ENCODE measurements at regions not wholly inside any gene's neighbourhood (a gene's known extent, or its start where the extent isn't known, plus 50 kb on each side); places are given as distances from the start of the nearest gene placed in this dataset.

GRCh38 chr7:41501006-41501405 lies 201.9 kb downstream of the INHBA start:
- no peak overlapping the region for H2AK5ac ChIP-seq (ENCODE audit: low read depth, low read length)
- H3K27me3 ChIP-seq (replicated peaks in 1 of 4; ENCODE audit: control insufficient read depth in 3 of 4, extremely low read depth in 1 of 4, insufficient read depth in 3 of 4, low read length in 3 of 4), result no peaks in the 10 kb centered on the region
- CTCF ChIA-PET (ENCODE audit: partially characterized antibody), result no interaction called here
- no peaks in the 10 kb centered on the region for H3K79me1 ChIP-seq (ENCODE audit: low read depth, low read length)
- H3K4me1 ChIP-seq (replicated peaks in 1 of 4; ENCODE audit: control insufficient read depth in 3 of 4, insufficient read depth in 4 of 4, low read length in 3 of 4), result no peaks in the 10 kb centered on the region; a peak in 1 of 7 replicates
- no peak overlapping the region for H2AFZ ChIP-seq (ENCODE audit: low read length)
- no peaks in the 10 kb centered on the region for H3K23me2 ChIP-seq (ENCODE audit: low read depth, low read length)
- H4K8ac ChIP-seq (ENCODE audit: extremely low read depth, insufficient read depth, low read length), result no peak overlapping the region
- no peaks in the 10 kb centered on the region for H3K9me3 ChIP-seq (ENCODE audit: insufficient read depth in 2 of 2, low read depth in 1 of 2, low read length in 1 of 2)
- no peak overlapping the region for H2BK120ac ChIP-seq (replicated peaks; ENCODE audit: low read depth, low read length)
- no peaks in the 10 kb centered on the region for H3K79me2 ChIP-seq (ENCODE audit: control insufficient read depth in 1 of 2, insufficient read depth in 2 of 2, low read length in 2 of 2)
- H2BK15ac ChIP-seq (ENCODE audit: low read length), result no peak overlapping the region
- no peak overlapping the region for H3K9ac ChIP-seq (replicated peaks in 1 of 4; ENCODE audit: extremely low read depth in 1 of 4, low read depth in 3 of 4, low read length in 3 of 4)
- no peak for FAIRE-seq
- H3K4me3 ChIP-seq (ENCODE audit: extremely low read depth in 1 of 4, insufficient read depth in 2 of 4, low read depth in 3 of 4, low read length in 4 of 4), result no peak overlapping the region
- 89% methylated on average over 6 of the region's 6 CpGs; no CpG with 5 or more reads in 1 of the 2 experiments for WGBS, 2 experiments (ENCODE audit: extremely low coverage in 1 of 2, insufficient coverage in 1 of 2, insufficient read length in 1 of 2, insufficient replicate concordance in 2 of 2, low coverage in 1 of 2, low lambda C conversion rate in 2 of 2, missing lambda C conversion rate in 1 of 2)
- H3K36me3 ChIP-seq (ENCODE audit: control insufficient read depth in 2 of 4, insufficient read depth in 4 of 4, low read length in 3 of 4), result no peaks in the 10 kb centered on the region
- no peak overlapping the region for H2BK12ac ChIP-seq (ENCODE audit: low read depth, low read length)
- POLR2A ChIA-PET (ENCODE audit: partially characterized antibody), result no interaction called here
- no peak overlapping the region for H3K56ac ChIP-seq (replicated peaks; ENCODE audit: insufficient read length, low read depth, low read length)
- no peak for DNase-seq (ENCODE audit: low read depth in 1 of 2, low spot score in 2 of 2)
- H4K91ac ChIP-seq (replicated peaks; ENCODE audit: insufficient read length, low read length), result no peak overlapping the region
- no peak overlapping the region for H3K14ac ChIP-seq (ENCODE audit: insufficient read length)
- no peak overlapping the region for H4K5ac ChIP-seq (ENCODE audit: insufficient read length, low read depth, low read length)
- H2BK5ac ChIP-seq (ENCODE audit: low read depth, low read length), result no peak overlapping the region
- no peak overlapping the region for H2BK20ac ChIP-seq (ENCODE audit: low read length)
- no peak overlapping the region for H3K18ac ChIP-seq (ENCODE audit: extremely low read depth, low read length)
- H3K4ac ChIP-seq (replicated peaks; ENCODE audit: insufficient read length, low read depth, low read length), result no peak overlapping the region
- H3K23ac ChIP-seq (ENCODE audit: insufficient read length), result no peak overlapping the region
- H3K4me2 ChIP-seq (ENCODE audit: insufficient read depth in 1 of 2, low read depth in 2 of 2, low read length in 2 of 2), result no peak overlapping the region
- no peak overlapping the region for H3K27ac ChIP-seq (ENCODE audit: low read depth, low read length)
- no peaks in the 10 kb centered on the region for H4K20me1 ChIP-seq (replicated peaks in 1 of 2; ENCODE audit: control insufficient read depth in 1 of 2, insufficient read depth in 2 of 2, low read length in 2 of 2)
- TF ChIP-seq CHD2 (IDR thresholded peaks at IDR 0.05; ENCODE audit: low read length), result no peak
- TF ChIP-seq PHF8 (conservative IDR thresholded peaks at IDR 0.05; ENCODE audit: low read depth, low read length), result no peak
- no peak for TF ChIP-seq SIRT6 (IDR thresholded peaks at IDR 0.05; ENCODE audit: low read length)
- TF ChIP-seq, protein P1, sequence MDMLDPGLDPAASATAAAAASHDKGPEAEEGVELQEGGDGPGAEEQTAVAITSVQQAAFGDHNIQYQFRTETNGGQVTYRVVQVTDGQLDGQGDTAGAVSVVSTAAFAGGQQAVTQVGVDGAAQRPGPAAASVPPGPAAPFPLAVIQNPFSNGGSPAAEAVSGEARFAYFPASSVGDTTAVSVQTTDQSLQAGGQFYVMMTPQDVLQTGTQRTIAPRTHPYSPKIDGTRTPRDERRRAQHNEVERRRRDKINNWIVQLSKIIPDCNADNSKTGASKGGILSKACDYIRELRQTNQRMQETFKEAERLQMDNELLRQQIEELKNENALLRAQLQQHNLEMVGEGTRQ (IDR thresholded peaks at IDR 0.05; ENCODE audit: low read length), result no peak
- TF ChIP-seq, protein P2, sequence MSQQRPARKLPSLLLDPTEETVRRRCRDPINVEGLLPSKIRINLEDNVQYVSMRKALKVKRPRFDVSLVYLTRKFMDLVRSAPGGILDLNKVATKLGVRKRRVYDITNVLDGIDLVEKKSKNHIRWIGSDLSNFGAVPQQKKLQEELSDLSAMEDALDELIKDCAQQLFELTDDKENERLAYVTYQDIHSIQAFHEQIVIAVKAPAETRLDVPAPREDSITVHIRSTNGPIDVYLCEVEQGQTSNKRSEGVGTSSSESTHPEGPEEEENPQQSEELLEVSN (IDR thresholded peaks at IDR 0.05), result no peak
- TF ChIP-seq MAX (IDR thresholded peaks at IDR 0.05), result no peak
- TF ChIP-seq POLR2AphosphoS5 (IDR thresholded peaks at IDR 0.05; ENCODE audit: low read depth, low read length), result no peak
- no peak for TF ChIP-seq CBX8 (IDR thresholded peaks at IDR 0.05; ENCODE audit: borderline replicate concordance, low read depth, low read length)
- TF ChIP-seq GABPA (IDR thresholded peaks at IDR 0.05; ENCODE audit: borderline replicate concordance, insufficient read depth, low read length), result no peak
- no peak for TF ChIP-seq JUN (IDR thresholded peaks at IDR 0.05; ENCODE audit: low read depth, low read length)
